BJ (cell line): ENCODE measurements at regions not wholly inside any gene's neighbourhood (a gene's known extent, or its start where the extent isn't known, plus 50 kb on each side); places are given as distances from the start of the nearest gene placed in this dataset.

Experiments
- CTCF ChIA-PET: fragments of 350-600 bp; formaldehyde crosslinking; extraction: SDS; loops from one replicate; lab custom pipeline; 2021; ENCODE audit warnings: antibody characterized with exemption, inconsistent platforms; lab: Yijun Ruan, JAX
- POLR2A ChIA-PET: fragments of 300-600 bp; sonication (Branson Sonifier 250); formaldehyde crosslinking; extraction: SDS; loops from one replicate; lab custom pipeline; 2021; ENCODE audit warnings: antibody characterized with exemption; lab: Charles Lee
- DNase-seq: peaks from one replicate; pipeline ENCODE4 v3.0.0-alpha.2; 2011; ENCODE audit warnings: low read depth
- H3K27me3 ChIP-seq: 2 replicates; pipeline ENCODE4 v1.6.0; 2011; ENCODE audit warnings: low read length; ENCODE audit not compliant: control insufficient read depth, insufficient read depth
- H3K36me3 ChIP-seq: 2 replicates; pipeline ENCODE4 v1.5.1; 2011; ENCODE audit warnings: low read length; ENCODE audit not compliant: control insufficient read depth, insufficient read depth
- H3K4me3 ChIP-seq: 2 replicates; pipeline ENCODE4 v1.5.1; 2011; ENCODE audit warnings: low read depth, mild to moderate bottlenecking, control low read depth, low read length
- CTCF ChIP-seq: IDR thresholded peaks from 2 replicates; pipeline ENCODE4 v1.5.1; 2011; ENCODE audit warnings: low read depth, mild to moderate bottlenecking, control low read depth, inconsistent platforms, low read length, moderate library complexity; ENCODE audit not compliant: insufficient read depth

GRCh38 chr15:66927201-66928077, 138.0 kb upstream of the SMAD3 start:
- ChIA-PET CTCF (interaction anchor here (0.6 to 1.7 kb wide), 4 partner anchors 8 to 543 kb away, joined by 3 to 7 read pairs (median 4); no protein-coding TSS in a partner anchor), POLR2A (no interaction called here)

GRCh38 chr15:66928101-66928500, 137.3 kb upstream of the SMAD3 start:
- CTCF ChIA-PET, result interaction anchor here (0.9 to 1.2 kb wide), 2 partner anchors 9 to 34 kb away, joined by 3 to 4 read pairs; no protein-coding TSS in a partner anchor
- no peak for TF ChIP-seq CTCF
- POLR2A ChIA-PET, result no interaction called here

More at GRCh38 chr15:66927201-66928077, 138.0 kb upstream of the SMAD3 start:
- no peak overlapping the region for H3K4me3 ChIP-seq
- DNase-seq, result no peak
- no peaks in the 10 kb centered on the region for H3K27me3 ChIP-seq
- H3K36me3 ChIP-seq, result no peaks in the 10 kb centered on the region
- TF ChIP-seq CTCF, result no peak

GRCh38 chr15:66928784-66929183, 136.6 kb upstream of the SMAD3 start:
- POLR2A ChIA-PET, result no interaction called here
- Histone ChIP-seq H3K27me3 (no peaks in the 10 kb centered on the region), H3K4me3 (no peak overlapping the region), H3K36me3 (no peaks in the 10 kb centered on the region)
- no peak for DNase-seq
- CTCF ChIA-PET, result interaction anchor here (0.5 kb wide), 1 partner anchor 1334 kb away, joined by 3 read pairs; no protein-coding TSS in a partner anchor
- no peak for TF ChIP-seq CTCF

More at GRCh38 chr15:66928101-66928500, 137.3 kb upstream of the SMAD3 start:
- Histone ChIP-seq H3K4me3 (no peak overlapping the region), H3K36me3 (no peaks in the 10 kb centered on the region), H3K27me3 (no peaks in the 10 kb centered on the region)
- no peak for DNase-seq

GRCh38 chr15:66929843-66930402, 135.5 kb upstream of the SMAD3 start:
- ChIA-PET CTCF (no interaction called here), POLR2A (no interaction called here)
- no peak overlapping the region for H3K4me3 ChIP-seq
- no peaks in the 10 kb centered on the region for H3K27me3 ChIP-seq
- no peak for DNase-seq
- no peak for TF ChIP-seq CTCF
- no peaks in the 10 kb centered on the region for H3K36me3 ChIP-seq
